OCI-LY3 (cell line): ENCODE measurements at regions not wholly inside any gene's neighbourhood (a gene's known extent, or its start where the extent isn't known, plus 50 kb on each side); places are given as distances from the start of the nearest gene placed in this dataset.
"Not testable (repeated sequence)": the region's sequence is repeated elsewhere in the genome, so short reads cannot be mapped to it uniquely, and the experiment has no call there.

Experiments used
- CTCF ChIP-seq: fragments of 200-600, 300-600 bp; sonication (generic); IDR thresholded peaks from 2 replicates; pipeline ENCODE4 v1.5.1; 2014; ENCODE audit warnings: antibody characterized with exemption, low read length, low read depth
- EZH2phosphoT487 ChIP-seq: fragments of 200-600 bp; shearing (Covaris generic); IDR thresholded peaks from 2 replicates; pipeline ENCODE4 v1.6.1; 2018; ENCODE audit warnings: antibody characterized with exemption, mixed run types, low read depth

DNA sequence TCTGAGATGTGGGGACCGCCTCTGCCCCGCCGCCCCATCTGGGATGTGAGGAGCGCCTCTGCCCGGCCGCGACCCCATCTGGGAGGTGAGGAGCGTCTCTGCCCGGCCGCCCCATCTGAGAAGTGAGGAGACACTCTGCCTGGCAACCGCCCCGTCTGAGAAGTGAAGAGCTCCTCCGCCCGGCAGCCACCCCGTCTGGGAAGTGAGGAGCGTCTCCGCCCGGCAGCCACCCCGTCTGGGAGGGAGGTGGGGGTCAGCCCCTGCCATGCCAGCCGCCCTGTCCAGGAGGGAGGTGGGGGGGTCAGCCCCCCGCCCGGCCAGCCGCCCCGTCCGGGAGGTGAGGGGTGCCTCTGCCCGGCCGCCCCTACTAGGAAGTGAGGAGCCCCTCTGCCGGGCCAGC is 102.2 kb downstream of the ID4 start:
- TF ChIP-seq CTCF, EZH2phosphoT487: not testable (repeated sequence)
